Osteoblast (primary cell): ENCODE measurements at regions not wholly inside any gene's neighbourhood (a gene's known extent, or its start where the extent isn't known, plus 50 kb on each side); places are given as distances from the start of the nearest gene placed in this dataset.

ENCODE experiments used
- DNase-seq: peaks from one replicate; pipeline ENCODE4 v3.0.0; 2011; ENCODE audit warnings: low spot score, mixed read lengths; ENCODE audit not compliant: insufficient read length; ENCODE audit errors: missing footprints
- H2AFZ ChIP-seq: 2 replicates; pipeline ENCODE4 v1.6.0; 2011; ENCODE audit warnings: mild to moderate bottlenecking, low read length
- H3K27ac ChIP-seq: 2 replicates; pipeline ENCODE4 v1.5.1; 2011; ENCODE audit warnings: mild to moderate bottlenecking, low read depth, low read length, moderate library complexity
- H3K27me3 ChIP-seq: 2 replicates; pipeline ENCODE4 v1.6.0; 2012; ENCODE audit warnings: mild to moderate bottlenecking, control low read depth, inconsistent platforms, low read length, moderate library complexity; ENCODE audit not compliant: insufficient read depth
- H3K36me3 ChIP-seq: 2 replicates; pipeline ENCODE4 v1.5.1; 2011; ENCODE audit warnings: mild to moderate bottlenecking, low read length, control low read depth, moderate library complexity; ENCODE audit not compliant: insufficient read depth
- H3K4me1 ChIP-seq: 2 replicates; pipeline ENCODE4 v1.5.1; 2011; ENCODE audit warnings: mild to moderate bottlenecking, low read length, control low read depth, moderate library complexity; ENCODE audit not compliant: insufficient read depth
- H3K4me2 ChIP-seq: 2 replicates; pipeline ENCODE4 v1.6.0; 2011; ENCODE audit warnings: mild to moderate bottlenecking, low read length; ENCODE audit not compliant: insufficient read depth
- H3K4me3 ChIP-seq: fragments of 200-600 bp; sonication (generic); 3 replicates; pipeline ENCODE4 v1.5.1; 2012; ENCODE audit warnings: mild to moderate bottlenecking, low read length, inconsistent platforms; ENCODE audit not compliant: insufficient read depth
- H3K79me2 ChIP-seq: 2 replicates; pipeline ENCODE4 v1.6.0; 2012; ENCODE audit warnings: mild to moderate bottlenecking, low read length, control low read depth, inconsistent platforms; ENCODE audit not compliant: insufficient read depth
- H3K9me3 ChIP-seq: 2 replicates; pipeline ENCODE4 v1.5.1; 2011; ENCODE audit warnings: low read depth, low read length, control low read depth
- H4K20me1 ChIP-seq: 2 replicates; pipeline ENCODE4 v1.6.0; 2012; ENCODE audit warnings: mild to moderate bottlenecking, low read length, control low read depth; ENCODE audit not compliant: insufficient read depth
- TF ChIP-seq, protein P1 (sequence below): IDR thresholded peaks from 2 replicates; pipeline ENCODE4 v1.5.1; 2011; ENCODE audit warnings: mild to moderate bottlenecking, low read depth, low read length, moderate library complexity; ENCODE audit errors: extremely low read depth

DNA sequence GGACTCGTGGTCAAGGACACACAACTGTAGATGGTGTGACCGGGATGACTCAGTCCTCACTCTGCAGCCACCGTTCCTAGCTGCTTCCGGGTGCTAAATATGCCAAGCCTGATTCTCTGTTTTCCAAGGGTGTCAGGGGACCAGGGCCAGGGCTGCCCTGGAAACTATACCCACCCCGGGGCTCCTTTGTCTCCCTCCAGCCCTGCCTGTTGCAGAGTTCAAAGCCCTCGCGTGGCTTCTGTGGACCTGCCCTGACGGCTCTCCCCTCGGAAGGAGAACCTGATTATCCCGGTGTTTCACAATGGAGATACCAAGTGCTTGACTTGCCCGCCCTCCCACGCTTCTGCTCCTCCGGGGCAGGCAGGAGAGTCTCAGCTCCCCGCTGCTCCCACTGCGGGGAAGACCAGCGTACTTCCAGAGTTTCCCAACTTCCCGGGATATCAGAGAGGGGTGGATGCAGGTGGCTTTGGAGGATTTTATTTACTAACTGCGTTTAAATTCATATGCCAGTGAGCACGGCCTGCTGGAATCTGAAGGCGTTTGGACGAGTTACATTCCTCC lies 125.0 kb downstream of the ASB7 start:
- TF ChIP-seq, protein P1, sequence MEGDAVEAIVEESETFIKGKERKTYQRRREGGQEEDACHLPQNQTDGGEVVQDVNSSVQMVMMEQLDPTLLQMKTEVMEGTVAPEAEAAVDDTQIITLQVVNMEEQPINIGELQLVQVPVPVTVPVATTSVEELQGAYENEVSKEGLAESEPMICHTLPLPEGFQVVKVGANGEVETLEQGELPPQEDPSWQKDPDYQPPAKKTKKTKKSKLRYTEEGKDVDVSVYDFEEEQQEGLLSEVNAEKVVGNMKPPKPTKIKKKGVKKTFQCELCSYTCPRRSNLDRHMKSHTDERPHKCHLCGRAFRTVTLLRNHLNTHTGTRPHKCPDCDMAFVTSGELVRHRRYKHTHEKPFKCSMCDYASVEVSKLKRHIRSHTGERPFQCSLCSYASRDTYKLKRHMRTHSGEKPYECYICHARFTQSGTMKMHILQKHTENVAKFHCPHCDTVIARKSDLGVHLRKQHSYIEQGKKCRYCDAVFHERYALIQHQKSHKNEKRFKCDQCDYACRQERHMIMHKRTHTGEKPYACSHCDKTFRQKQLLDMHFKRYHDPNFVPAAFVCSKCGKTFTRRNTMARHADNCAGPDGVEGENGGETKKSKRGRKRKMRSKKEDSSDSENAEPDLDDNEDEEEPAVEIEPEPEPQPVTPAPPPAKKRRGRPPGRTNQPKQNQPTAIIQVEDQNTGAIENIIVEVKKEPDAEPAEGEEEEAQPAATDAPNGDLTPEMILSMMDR: no peak
- peak; percentile 51 for DNase-seq
- Histone ChIP-seq H3K79me2 (no peaks in the 10 kb centered on the region), H3K36me3 (no peaks in the 10 kb centered on the region), H3K27me3 (no peaks in the 10 kb centered on the region), H3K4me2 (no peak overlapping the region), H3K9me3 (no peaks in the 10 kb centered on the region), H2AFZ (peak overlapping the region; percentile 13), H4K20me1 (no peaks in the 10 kb centered on the region), H3K4me3 (no peak overlapping the region), H3K4me1 (peaks cover 53% of the 10 kb centered on the region), H3K27ac (peak overlapping the region; percentile 96)

DNA sequence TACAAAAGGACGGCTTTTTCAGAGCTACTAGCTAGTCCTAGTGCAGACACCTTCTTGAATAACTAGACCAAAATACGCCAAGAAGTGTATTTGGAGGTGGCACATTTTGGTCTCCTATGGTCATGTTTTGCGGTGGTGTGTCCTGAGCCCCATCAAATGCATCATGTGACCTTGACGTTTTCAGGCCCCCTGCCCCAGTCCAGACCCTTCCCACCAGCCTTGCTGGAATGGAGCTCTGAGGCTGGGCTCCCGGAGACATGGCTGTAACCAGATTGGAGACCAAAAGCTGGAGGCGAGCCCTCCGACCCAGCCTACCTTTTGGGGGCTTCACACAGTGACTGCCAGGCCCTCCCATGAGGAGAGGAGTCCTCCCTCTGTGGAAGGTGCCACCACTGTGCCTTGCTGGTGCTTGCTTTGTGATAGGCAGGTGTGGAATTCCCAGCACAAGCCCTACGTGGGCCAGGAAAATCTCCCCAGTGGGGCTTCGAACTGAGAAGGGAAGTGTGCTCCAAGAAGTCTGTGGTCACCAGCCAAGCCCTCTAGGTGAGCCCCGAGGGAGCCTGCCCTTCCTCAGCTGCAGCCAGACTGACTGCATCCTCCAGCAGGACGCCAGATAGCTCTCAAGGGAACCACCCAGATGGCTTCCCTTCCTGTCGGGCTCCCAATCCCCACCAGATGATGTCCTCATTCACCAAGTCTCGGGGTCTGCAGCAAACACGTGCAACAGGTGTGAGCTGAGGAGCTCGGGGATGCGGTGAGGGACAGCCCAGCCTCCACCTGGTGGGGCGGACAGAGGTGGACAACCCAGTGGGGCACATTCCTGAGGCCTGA lies 126.2 kb downstream of the ASB7 start:
- H3K27me3 ChIP-seq: no peaks in the 10 kb centered on the region
- no peak overlapping the region for H3K27ac ChIP-seq
- H4K20me1 ChIP-seq: no peaks in the 10 kb centered on the region
- DNase-seq: peak; percentile 9
- peaks cover 53% of the 10 kb centered on the region for H3K4me1 ChIP-seq
- H3K4me2 ChIP-seq: no peak overlapping the region
- TF ChIP-seq, protein P1: no peak
- no peaks in the 10 kb centered on the region for H3K36me3 ChIP-seq
- no peak overlapping the region for H2AFZ ChIP-seq
- no peaks in the 10 kb centered on the region for H3K9me3 ChIP-seq
- no peaks in the 10 kb centered on the region for H3K79me2 ChIP-seq
- H3K4me3 ChIP-seq: no peak overlapping the region

DNA sequence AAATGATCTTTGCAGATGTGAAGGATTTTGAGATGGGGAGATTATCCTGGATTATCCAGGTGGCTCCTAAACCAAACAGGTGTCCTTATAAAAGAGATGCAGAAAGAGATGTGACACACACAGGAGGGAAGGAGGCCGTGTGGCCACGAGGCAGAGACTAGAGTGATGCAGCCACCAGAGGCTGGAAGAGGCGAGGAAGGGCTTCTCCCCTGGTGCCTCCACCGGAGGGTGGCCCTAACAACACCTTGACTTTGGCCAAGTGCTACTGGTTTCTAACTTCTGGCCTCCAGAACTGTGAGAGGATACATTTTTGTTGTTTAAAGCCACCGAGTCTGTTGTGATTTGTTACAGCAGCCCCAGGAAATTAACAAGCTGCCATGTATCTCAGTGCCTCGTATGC lies 127.1 kb downstream of the ASB7 start:
- Histone ChIP-seq H3K4me3 (no peak overlapping the region), H3K36me3 (no peaks in the 10 kb centered on the region), H3K27me3 (no peaks in the 10 kb centered on the region), H3K9me3 (no peaks in the 10 kb centered on the region), H2AFZ (no peak overlapping the region), H3K4me1 (peaks cover 55% of the 10 kb centered on the region), H3K79me2 (no peaks in the 10 kb centered on the region), H4K20me1 (no peaks in the 10 kb centered on the region), H3K27ac (no peak overlapping the region), H3K4me2 (no peak overlapping the region)
- peak; percentile 36 for DNase-seq
- TF ChIP-seq, protein P1: no peak

DNA sequence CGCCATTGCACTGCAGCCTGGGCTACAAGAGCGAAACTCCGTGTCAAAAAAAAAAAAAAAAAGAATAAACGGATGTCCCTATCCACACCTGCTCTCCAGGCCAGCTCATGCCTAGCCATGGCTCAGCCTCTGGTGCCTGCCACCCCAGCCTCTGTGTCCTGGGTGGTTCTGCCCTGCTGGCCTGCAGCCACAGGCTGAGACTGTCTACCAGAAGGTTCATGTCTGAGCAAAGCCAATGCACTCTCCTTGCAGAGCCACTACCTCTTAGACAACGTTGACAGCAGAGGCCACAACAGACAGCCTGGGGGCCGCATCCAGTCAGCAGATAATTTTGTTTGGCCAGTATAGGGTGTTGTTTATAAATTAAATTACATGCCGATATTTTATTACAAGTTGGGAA lies 127.7 kb downstream of the ASB7 start:
- Histone ChIP-seq H3K27ac (no peak overlapping the region), H4K20me1 (no peaks in the 10 kb centered on the region), H3K79me2 (no peaks in the 10 kb centered on the region), H3K36me3 (no peaks in the 10 kb centered on the region), H2AFZ (no peak overlapping the region), H3K4me3 (no peak overlapping the region), H3K4me1 (peaks cover 48% of the 10 kb centered on the region), H3K27me3 (no peaks in the 10 kb centered on the region), H3K4me2 (no peak overlapping the region), H3K9me3 (no peaks in the 10 kb centered on the region)
- DNase-seq: no peak
- TF ChIP-seq, protein P1: no peak
